AG08395 (cell line): ENCODE measurements at regions not wholly inside any gene's neighbourhood (a gene's known extent, or its start where the extent isn't known, plus 50 kb on each side); places are given as distances from the start of the nearest gene placed in this dataset.
"Not testable (repeated sequence)": the region's sequence is repeated elsewhere in the genome, so short reads cannot be mapped to it uniquely, and the experiment has no call there.

ENCODE experiments used
- DNase-seq: peaks from one replicate; pipeline ENCODE4 v3.0.0; 2012; ENCODE audit warnings: mixed read lengths, low spot score

DNA sequence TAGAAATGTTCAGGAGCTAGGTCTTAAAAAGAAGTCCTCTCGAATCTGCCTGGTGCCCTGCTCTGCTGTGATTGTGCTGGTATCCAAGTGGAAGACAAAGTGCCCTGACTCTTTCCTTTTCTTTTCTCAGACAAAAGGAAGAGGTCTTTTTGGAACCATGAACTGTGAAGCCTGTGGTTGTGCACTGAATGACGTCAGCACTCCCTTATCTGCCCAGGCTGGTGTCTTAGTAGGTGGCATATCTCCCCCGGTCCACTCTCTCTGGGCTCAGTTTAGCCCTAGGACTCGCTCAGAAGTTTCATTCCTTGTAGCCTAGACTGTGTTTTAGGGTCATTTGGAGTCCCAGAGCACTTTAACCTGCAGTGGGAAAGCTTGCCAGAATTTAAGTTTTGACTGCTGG, 400.3 kb upstream of the CT83 start:
- no peak for DNase-seq

DNA sequence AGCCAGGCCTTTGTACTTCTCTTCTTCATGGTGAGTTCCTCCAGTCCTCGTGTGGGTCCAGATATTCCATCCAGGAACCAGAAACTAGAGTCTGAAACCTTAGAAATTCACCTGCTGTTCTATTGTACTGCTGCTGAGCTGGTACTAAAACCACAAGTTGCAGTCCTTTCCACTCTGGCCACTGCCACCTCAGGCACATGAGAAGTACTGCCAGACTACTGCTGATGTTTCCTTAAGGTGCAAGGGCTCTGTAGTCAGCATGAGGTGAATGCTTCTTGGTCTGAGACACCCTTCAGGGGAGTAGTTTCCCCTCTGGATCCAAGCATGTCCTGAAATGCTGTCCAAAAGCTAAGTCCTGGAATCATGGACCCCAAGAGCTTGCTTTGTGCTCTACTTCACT, 399.6 kb upstream of the CT83 start:
- no peak for DNase-seq

DNA sequence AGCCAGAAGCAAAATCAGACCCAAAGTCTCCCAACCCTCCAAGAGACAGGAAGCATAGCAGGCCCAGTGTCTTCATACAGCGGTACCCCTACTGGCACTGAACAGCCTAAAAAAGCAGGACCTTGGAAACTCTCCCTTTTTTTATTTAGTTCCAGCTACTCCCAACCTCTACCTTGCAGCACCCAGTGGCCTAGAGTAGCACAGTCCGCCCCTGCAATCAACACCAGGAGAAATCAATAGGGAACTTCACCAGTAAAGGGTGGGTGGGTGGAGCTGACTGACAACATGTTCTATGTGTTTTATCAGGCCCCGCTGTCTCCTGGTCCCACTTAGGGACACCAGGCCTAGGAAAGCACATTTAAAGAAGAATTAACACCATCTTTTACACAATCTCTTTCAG, 378.5 kb upstream of the CT83 start:
- no peak for DNase-seq

DNA sequence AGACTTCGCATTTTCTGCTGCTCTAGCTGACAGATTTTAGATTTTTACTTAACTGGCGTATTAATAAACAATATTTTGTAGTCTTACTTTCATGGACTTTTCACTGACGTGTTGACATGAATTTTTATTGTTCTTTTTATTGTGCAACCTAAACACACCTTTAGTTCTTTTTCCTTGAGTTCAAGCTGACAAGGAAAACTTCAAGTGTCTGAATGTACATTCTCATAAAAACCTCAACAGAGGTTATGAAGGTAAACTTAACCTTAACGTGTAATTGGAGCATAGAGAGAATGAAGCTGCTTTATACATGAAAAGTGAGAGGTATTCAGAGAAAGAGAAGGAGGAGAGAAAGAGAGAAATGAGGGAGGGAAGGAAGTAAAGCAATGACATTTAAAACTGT, 364.3 kb upstream of the CT83 start:
- DNase-seq, result no peak

DNA sequence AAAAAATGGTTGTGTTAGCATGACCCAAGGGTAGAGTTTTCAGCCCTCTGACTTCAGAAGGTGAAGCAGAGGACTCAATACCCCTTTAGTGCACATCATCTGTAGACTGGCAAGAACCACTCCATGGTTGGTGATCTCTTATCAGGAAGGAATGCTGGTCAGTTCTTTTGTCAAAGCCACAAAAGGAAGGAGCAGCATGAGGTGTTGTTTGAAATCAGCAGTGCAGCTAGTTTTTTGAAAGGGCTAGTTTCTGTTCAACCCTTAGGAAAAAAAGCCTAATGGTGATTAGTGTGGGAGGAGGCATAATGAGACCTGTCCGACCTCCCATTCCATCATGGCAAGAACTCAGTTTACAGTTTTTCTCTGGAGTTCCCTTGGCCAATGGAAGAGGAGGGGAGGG, 362.0 kb upstream of the CT83 start:
- DNase-seq, result no peak

DNA sequence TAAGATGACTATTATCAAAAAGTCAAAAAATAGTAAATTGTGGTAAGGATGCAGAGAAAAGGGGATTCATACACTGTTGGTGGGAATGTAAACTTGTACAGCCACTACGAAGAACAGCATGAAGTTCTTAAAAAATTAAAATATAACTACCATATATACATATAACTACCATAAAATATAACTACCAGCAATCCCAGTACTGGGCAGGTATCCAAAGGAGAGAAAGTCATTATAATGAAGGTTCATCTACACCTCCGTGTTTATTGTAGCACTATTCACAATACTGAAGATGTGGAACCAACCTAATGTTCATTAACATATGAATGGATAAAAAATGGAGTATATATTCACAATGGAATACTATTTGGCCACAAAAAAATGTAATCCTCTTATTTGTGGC, 360.9 kb upstream of the CT83 start:
- no peak for DNase-seq

DNA sequence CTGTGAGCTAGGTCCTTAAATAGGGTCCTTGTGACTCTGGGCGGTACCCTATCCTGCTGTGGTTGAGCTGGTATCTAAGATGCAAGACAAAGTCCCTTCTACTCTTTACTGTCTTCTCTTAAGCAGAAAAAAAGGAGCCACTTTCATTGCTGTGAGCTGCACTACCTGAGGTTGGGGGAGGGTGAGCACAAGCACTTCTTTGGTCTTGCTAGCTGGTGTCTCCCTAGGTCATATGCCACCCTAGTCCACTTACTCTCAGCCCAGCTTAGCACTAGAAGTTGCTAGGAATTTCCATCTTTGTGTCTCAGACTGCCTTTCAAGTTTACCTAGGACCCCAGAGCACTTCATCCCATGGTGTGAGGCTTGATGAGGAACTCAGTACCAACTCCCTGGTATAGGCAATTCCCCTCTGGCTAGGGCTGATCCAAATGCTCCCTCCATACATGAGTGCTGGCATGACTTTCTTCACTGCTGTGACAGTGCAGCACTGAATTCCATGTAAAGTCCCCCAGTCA, 343.6 kb upstream of the CT83 start:
- no peak for DNase-seq

DNA sequence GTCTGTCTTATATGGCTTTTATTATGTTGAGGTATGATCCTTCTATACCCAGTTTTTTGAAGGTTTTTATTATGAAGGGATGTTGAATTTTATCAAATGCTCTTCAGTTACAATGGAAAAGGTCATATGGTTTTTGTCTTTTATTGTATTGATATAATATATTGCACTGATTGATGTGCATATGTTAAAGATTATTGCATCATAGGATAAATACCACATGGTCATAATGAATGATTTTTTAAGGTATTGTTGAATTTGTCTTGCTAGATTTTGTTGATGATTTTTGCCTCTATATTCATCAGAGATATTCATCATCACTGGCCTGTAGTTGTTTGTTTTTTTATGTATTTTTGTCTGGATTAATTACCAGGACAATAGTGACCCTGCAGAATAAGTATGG, 339.2 kb upstream of the CT83 start:
- no peak for DNase-seq

DNA sequence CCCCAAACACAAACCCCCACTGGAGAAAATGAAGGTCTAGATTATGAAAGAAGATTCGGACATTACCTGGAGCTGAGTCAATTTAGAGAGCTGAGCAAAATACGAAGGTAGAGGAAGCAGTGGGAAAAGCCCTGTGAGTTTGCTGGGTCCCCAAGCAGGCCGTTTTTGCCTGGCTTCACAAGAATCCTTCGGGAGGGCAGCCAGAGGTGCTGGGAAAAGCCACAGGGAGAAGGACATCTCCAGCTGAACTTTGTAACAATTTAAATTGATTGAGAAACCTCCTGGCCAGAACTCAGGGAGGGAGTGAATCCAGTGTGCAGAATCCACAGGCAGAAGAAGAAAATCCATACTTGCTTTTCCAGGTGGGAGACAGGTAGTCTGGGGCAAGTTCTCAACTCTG, 319.1 kb upstream of the CT83 start:
- no peak for DNase-seq

DNA sequence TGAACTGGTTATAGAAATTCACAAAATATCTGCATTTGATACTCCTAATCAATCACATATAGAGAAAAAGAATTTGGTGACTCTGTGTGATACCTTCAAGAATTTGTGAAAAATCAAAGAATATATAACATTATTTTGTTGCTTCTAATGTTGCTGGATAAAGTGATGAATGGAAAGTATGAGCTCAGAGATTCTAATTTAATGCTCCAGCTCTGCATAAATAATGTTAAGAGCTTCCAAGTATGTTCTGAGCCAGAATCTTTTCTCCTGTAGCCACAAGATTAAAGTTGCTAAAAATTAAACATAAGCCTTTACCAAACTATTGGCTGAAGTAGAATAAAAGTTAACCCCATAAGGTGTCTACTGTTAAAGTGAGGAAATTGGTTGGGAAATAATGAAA, 294.7 kb upstream of the CT83 start:
- no peak for DNase-seq

DNA sequence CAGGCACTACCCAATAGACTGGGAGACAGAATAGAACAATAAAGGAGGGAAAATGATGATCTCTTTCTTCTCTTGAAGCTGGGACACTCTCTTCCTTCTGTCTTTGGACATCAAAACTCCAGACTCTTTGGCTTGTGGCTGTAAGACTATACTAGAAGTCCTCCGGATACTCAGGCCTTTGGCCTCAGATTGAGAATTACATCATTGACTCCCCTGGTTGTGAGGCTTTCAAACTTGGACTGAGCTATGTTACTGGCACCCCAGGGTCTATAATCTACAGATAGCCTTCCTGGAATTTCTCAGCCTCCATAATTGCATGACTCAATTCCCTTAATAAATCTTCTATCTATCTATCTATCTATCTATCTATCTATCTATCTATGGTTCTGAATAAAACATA, 294.2 kb upstream of the CT83 start:
- DNase-seq, result no peak

DNA sequence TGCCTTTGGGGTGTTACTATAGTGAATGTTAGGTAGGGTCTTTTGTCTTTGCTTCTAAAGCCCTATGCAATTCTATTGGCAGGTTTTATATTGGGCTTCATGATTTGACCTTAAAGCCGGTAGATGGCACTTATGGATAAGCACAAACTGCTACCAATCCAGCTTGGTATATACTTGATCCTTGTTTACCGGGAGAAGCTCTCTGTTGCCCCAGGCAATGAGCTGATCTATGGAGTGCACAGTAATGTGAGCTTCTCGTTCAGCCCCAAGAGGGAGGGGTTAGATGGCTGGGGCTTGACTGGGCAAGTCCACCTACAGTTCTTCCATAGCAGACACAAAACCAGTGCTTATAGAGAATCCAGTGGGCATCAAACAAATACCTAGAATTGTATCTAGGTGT, 287.2 kb upstream of the CT83 start:
- no peak for DNase-seq

DNA sequence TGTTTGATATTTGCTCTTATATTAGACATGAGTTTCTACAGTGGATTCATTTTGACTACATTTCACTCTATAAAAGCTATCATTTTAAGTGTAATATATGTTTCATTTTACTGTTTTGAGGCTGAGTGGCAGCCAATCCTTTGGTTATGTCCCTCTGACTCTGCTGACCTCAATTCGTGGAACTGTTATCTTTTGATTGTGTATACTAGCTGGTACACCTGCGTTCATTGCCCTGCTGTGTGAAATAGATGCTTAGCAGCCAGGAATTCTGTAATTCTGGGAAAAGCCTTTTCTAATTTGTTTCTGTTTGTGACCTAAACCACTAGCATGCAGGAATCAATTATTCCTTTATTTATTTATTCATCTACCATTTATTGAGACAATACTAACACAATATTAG, 269.4 kb upstream of the CT83 start:
- no peak for DNase-seq

DNA sequence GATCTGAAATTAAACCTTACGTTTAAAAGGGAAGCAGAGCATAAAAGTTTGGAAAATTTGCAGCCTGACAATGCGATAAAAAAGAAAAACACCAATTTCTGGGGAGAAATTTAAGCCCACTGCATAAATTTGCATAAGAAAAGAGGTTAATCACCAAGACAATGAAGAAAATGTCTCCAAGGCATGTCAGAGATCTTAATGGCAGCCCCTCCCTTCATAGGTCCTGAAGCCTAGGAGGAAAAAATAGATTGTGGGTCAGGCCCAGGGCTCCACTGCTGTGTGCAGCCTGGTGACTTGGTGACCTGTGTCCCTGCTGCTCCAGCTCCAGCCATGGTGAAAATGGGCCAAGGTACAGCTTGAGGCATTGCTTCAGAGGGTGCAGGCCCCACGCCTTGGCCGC, 264.0 kb upstream of the CT83 start:
- no peak for DNase-seq

DNA sequence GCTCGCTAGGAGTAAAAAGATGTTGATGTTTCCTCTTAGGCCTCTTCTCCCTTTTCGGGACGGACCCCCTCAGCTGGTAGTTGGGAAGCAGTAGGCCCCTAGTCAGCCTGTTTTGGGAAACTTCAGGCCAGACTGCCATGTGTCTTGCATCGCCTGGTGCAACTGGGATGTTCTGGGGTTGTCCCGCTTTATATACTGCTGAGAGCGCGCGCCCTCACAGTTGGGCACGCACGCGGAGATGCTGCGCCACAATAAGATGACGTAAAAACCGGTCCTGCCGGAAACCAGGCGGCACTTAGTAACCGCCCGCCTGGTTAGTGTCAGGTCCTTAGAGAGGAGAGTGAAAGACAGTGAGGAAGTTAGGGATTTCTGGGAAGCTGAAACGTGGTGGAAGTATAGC, 231.3 kb upstream of the CT83 start:
- DNase-seq, result no peak

DNA sequence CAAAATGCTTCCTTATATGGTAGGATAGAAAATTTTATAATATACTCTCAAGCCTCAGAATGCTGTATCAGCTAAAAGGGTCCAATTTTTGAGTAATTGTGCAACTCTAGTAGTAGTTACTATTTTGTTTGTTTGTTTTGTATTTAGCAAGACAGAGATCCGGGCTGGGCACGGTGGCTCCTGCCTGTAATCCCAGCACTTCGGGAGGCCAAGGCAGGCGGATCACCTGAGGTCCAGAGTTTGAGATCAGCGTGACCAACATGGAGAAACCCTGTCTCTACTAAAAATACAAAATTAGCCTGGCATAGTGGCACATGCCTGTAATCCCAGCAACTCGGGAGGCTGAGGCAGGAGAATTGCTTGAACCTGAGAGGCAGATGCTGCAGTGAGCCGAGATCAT, 216.8 kb upstream of the CT83 start:
- not testable (repeated sequence) for DNase-seq

DNA sequence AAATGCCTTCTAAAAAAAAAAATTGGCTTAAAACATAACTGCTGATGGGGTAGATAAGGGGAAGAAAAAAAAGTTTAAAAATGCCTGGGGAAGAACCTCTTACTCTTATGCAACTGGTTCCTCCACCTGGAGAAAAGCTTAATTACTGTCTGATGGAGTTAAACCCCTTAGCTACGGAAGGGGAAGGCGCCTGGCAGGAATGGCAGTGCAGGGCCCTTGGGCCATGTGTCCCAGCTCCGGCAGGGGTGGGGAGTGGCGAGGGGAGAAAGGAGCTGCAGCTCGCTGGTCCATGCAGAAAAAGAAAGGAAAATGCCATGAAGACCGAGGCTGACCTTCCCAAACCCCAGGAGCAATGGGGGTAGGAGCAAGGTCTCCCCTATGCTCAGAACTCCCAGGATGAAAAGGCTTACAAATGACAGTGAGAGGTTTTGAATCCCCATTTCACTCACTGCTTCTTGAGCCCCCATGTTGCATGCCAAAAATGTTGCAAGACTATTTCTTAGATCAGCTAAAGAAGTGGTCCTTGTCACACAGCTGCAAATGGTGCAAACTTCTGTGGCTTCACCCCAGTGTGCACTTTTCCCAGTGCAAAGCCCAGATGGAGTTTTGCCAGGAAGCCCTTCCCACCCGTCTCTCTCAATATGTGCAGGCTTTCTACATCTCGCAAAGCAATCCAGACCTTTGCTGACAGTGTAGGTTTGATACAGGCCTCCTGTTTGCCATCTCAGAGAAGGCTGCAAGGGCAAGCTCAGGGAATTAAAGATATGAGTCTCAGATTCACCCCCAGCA, 204.8 kb upstream of the CT83 start:
- DNase-seq, result no peak

DNA sequence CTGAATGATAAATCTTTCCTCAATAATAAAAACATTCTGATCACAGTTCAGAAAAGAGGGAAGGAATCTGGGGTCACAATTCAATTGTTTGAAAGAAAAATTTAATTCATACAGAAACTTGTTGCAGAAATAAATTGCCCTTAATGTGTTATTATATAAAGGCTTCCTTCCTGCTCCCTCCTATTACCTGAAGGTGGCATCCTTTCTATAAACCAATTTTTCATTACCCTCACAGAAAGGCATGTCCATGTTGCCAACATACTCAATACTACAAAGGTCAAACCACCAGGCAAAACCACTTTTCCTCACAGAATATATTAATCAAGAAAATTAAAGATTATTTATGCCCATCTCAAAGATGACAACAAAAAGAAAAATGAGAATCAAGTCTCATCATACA, 194.3 kb upstream of the CT83 start:
- DNase-seq, result no peak

DNA sequence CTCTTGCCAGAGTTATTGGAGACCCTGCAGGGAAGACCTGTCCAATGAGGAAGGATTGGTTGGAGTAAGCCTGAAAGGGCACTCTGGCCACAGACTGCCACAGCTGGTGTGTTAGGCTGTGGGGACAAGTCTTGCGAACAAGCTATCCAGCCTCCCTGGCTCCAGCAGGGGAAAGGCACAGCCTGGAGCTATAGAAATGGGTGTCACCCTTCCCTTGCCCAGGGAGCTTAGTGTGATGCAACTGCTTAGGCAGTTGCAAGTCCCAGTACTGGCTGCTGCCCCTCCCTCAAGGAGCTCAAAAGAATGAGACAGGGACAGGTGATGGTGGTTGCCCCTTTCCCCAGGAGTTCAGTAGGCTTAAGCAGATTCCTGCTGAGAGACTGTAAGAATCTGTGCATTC, 165.7 kb upstream of the CT83 start:
- DNase-seq, result no peak

DNA sequence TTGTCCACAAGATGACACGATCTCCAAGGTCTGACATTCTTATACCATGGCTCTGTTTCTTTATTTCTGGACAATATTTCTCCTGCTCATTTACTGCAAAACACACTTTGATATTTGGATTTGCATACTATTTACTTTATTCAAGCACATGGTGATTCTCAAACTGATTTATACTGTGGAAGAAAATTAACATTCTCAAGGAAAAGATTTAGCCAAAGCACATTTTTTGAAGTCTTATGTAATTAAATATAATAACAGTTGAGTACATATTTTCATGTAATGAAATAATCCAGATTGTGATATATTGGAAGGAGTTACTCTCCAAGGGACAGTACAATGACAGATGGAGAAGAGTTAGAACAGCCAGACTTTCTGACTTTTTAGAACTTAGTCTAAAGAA, 155.8 kb upstream of the CT83 start:
- no peak for DNase-seq

DNA sequence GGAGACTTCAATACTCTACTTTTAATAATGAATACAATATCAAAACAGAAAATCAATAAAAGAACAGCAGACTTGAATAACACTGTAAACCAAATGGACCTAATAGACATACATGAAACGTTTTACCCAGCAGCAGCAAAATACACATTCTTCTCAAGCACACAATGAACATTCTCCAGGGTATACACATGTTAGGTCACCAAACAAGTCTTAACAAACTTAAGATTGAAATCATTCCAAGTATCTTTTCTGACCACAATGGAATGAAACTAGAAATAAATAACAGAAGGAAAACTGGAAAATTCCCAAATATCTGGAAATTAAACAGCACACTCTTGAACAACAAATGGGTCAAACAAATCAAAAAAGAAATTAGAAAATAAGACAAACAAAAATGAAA, 145.0 kb upstream of the CT83 start:
- DNase-seq, result no peak

DNA sequence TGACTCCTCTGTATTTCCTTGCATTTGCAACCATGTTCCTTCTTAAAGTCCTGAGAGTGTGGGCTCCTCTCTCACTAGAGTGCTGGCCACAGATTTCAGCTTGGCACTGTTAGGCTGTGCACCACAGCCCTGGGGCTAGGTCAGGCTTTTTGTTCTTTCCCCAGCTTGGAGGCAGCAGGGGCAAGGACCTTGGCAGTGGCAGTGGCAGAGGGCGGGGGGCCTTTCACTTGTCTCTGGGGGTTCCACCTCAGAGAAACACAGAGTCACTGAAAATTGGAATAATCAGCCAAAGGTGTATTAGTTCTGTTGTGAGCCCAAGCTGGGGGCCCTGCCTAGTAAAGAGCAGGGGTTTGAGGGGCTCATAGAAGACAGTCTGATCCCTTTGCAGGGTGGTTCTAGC, 142.8 kb upstream of the CT83 start:
- DNase-seq, result no peak

DNA sequence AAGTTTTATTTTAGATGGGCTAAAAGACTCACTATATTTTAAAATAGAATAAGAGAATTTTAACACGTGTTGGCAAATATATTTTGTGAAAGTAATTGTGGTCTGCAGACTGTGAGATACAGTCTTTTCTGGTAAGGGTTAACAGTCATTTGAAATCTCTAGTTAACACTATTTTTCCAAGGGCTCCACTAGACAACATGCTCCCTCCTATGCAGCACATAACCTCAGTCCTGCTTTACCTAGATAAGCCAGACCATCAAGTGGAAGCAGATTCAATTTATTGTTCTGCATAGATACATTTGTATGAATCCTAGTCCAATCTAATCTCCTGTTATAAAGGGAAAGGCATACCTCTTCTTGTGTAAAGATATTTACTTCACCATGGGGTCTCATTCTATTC, 133.2 kb upstream of the CT83 start:
- no peak for DNase-seq
